Natural killer cell (primary cell): ENCODE measurements at regions not wholly inside any gene's neighbourhood (a gene's known extent, or its start where the extent isn't known, plus 50 kb on each side); places are given as distances from the start of the nearest gene placed in this dataset.

ENCODE experiments used
- ATAC-seq, 3 donors: fragments of 150-1000 bp in 2 of 3; fragments of 200-7000 bp in 1 of 3; cut with Tn5 transposase; 1 replicate in 1 of 3; 2 replicates in 2 of 3; pipeline ENCODE4 v1.10.0; 2021; ENCODE audit warnings: mild to moderate bottlenecking in 2 of 3, moderate library complexity in 2 of 3
- DNase-seq, 2 donors: peaks; one replicate each; pipeline versions ENCODE4 v3.0.0 to v3.0.0-alpha.2; 2013 to 2021; ENCODE audit warnings: mixed read lengths in 1 of 2
- H3K27ac ChIP-seq: one replicate; pipeline ENCODE4 v1.5.1; 2013; ENCODE audit warnings: mild to moderate bottlenecking, low read length
- H3K27me3 ChIP-seq: one replicate; pipeline ENCODE4 v1.6.1; 2013; ENCODE audit warnings: low read length; ENCODE audit not compliant: control insufficient read depth, insufficient read depth
- H3K36me3 ChIP-seq: one replicate; pipeline ENCODE4 v1.6.1; 2013; ENCODE audit warnings: low read length; ENCODE audit not compliant: control insufficient read depth, insufficient read depth
- H3K4me1 ChIP-seq: one replicate; pipeline ENCODE4 v1.6.1; 2013; ENCODE audit warnings: low read length; ENCODE audit not compliant: control insufficient read depth, insufficient read depth
- H3K4me3 ChIP-seq: one replicate; pipeline ENCODE4 v1.5.1; 2013; ENCODE audit warnings: low read length
- H3K9me3 ChIP-seq: one replicate; pipeline ENCODE4 v1.6.1; 2013; ENCODE audit warnings: low read length; ENCODE audit not compliant: control insufficient read depth, insufficient read depth
- H3K27ac Mint-ChIP-seq, 2 donors: one replicate each; pipeline ENCODE4 v1.8.0; 2022; ENCODE audit warnings: mild to moderate bottlenecking in 2 of 2, mixed read lengths in 2 of 2, moderate library complexity in 1 of 2
- H3K27me3 Mint-ChIP-seq, 2 donors: one replicate each; pipeline ENCODE4 v1.8.0; 2022; ENCODE audit warnings: low read depth in 2 of 2, mixed read lengths in 2 of 2
- H3K36me3 Mint-ChIP-seq: one replicate; pipeline ENCODE4 v1.8.0; 2022; ENCODE audit warnings: mixed read lengths
- H3K4me1 Mint-ChIP-seq, 2 donors: one replicate each; pipeline ENCODE4 v1.8.0; 2022; ENCODE audit warnings: mixed read lengths in 2 of 2
- H3K4me3 Mint-ChIP-seq: one replicate; pipeline ENCODE4 v1.8.0; 2022; ENCODE audit warnings: mild to moderate bottlenecking, moderate library complexity, mixed read lengths
- H3K9me3 Mint-ChIP-seq, 2 donors: one replicate each; pipeline ENCODE4 v1.8.0; 2022; ENCODE audit warnings: mixed read lengths in 2 of 2
- WGBS: methylation state at CpG from one replicate; pipeline ENCODE4 v1.1.7; 2013; ENCODE audit warnings: missing lambda C conversion rate; ENCODE audit not compliant: insufficient coverage; 5-methylcytosine and 5-hydroxymethylcytosine counted together
- intact Hi-C: fragments of 100-400 bp; cut with micrococcal nuclease; formaldehyde crosslinking; loops from one replicate; pipeline ENCODE4 v1.14.2; 2022
- TF ChIP-seq, protein P1 (sequence below): fragments of 200-600 bp; IDR thresholded peaks from one replicate; pipeline ENCODE4 v1.8.0; 2022; ENCODE audit warnings: antibody characterized with exemption

DNA sequence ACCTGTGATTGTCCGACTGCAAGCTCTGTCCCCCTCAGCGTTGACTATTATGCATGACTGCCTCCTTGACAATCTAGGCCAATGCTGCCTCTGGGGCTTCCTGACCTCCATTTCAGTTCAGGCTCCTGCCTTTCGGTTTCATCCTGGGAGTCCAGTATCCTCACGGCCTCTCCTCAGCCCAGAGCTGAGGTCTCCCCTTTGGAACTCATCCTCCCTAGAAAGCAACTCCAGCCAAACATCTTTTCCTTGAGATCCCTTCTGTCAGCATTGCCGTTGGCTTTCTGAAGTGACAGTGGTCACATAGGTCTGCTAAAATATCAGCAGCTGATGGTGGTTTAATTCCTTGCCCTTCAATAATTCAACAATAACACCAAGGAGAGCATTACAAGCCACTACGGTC lies 519.1 kb upstream of the NBEA start:
- DNase-seq (no peak), ATAC-seq (no peak)
- H3K27ac ChIP-seq, result no peak overlapping the region
- Mint-ChIP-seq H3K9me3 (peaks cover 2 to 10% of the 10 kb centered on the region in 2 donors), H3K4me3 (no peak overlapping the region), H3K27me3 (no peaks in the 10 kb centered on the region), H3K27ac (no peak overlapping the region), H3K36me3 (no peaks in the 10 kb centered on the region), H3K4me1 (no peaks in the 10 kb centered on the region)
- H3K4me3 ChIP-seq, result no peak overlapping the region
- H3K4me1 ChIP-seq, result no peaks in the 10 kb centered on the region
- peaks cover 10% of the 10 kb centered on the region for H3K9me3 ChIP-seq
- TF ChIP-seq, protein P1, sequence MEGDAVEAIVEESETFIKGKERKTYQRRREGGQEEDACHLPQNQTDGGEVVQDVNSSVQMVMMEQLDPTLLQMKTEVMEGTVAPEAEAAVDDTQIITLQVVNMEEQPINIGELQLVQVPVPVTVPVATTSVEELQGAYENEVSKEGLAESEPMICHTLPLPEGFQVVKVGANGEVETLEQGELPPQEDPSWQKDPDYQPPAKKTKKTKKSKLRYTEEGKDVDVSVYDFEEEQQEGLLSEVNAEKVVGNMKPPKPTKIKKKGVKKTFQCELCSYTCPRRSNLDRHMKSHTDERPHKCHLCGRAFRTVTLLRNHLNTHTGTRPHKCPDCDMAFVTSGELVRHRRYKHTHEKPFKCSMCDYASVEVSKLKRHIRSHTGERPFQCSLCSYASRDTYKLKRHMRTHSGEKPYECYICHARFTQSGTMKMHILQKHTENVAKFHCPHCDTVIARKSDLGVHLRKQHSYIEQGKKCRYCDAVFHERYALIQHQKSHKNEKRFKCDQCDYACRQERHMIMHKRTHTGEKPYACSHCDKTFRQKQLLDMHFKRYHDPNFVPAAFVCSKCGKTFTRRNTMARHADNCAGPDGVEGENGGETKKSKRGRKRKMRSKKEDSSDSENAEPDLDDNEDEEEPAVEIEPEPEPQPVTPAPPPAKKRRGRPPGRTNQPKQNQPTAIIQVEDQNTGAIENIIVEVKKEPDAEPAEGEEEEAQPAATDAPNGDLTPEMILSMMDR, result no peak
- 90% methylated on average over 6 of the region's 6 CpGs for WGBS
- H3K27me3 ChIP-seq, result no peaks in the 10 kb centered on the region
- intact Hi-C loops, result no loop called here
- H3K36me3 ChIP-seq, result no peaks in the 10 kb centered on the region

GRCh38 chr13:34425327-34425949 lies 516.6 kb upstream of the NBEA start:
- no peaks in the 10 kb centered on the region for H3K4me1 Mint-ChIP-seq
- intact Hi-C loops, result no loop called here
- Histone ChIP-seq H3K4me1 (no peaks in the 10 kb centered on the region), H3K9me3 (peaks cover 7% of the 10 kb centered on the region), H3K27me3 (no peaks in the 10 kb centered on the region), H3K36me3 (no peaks in the 10 kb centered on the region), H3K27ac (no peak overlapping the region), H3K4me3 (no peak overlapping the region)
- H3K27ac Mint-ChIP-seq, result no peak overlapping the region
- WGBS, result 75% methylated on average over 4 of the region's 6 CpGs
- peaks cover 5 to 10% of the 10 kb centered on the region in 2 donors for H3K9me3 Mint-ChIP-seq
- H3K27me3 Mint-ChIP-seq, result no peaks in the 10 kb centered on the region
- DNase-seq, result no peak
- H3K4me3 Mint-ChIP-seq, result no peak overlapping the region
- TF ChIP-seq, protein P1, result no peak
- H3K36me3 Mint-ChIP-seq, result no peaks in the 10 kb centered on the region
- no peak for ATAC-seq

DNA sequence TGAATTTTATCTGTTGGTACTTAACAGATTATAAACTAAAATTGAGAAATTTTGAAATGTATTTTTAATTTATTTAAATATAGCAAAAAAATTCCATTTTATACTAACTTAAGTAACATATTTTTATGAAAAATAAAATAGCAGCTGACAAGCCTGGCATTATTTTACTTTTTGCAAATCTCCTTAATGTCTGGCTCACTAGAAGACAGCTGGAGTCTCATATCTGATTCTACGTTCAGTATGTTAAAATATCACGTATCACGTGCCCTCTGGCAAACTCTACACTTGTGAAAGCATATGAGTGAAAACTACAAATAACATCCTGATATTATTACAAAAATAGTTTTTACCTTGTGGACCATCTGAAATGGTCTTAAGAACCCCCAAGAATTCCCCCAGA lies 513.2 kb upstream of the NBEA start:
- H3K9me3 ChIP-seq, result peaks cover under 1% of the 10 kb centered on the region
- H3K36me3 ChIP-seq, result no peaks in the 10 kb centered on the region
- Mint-ChIP-seq H3K36me3 (no peaks in the 10 kb centered on the region), H3K4me3 (no peak overlapping the region), H3K9me3 (peaks cover 4 to 9% of the 10 kb centered on the region in 2 donors), H3K27ac (no peak overlapping the region), H3K4me1 (no peaks in the 10 kb centered on the region), H3K27me3 (no peaks in the 10 kb centered on the region)
- DNase-seq (no peak), ATAC-seq (no peak)
- H3K4me3 ChIP-seq, result no peak overlapping the region
- intact Hi-C loops, result no loop called here
- WGBS, result 95% methylated on average over 3 of the region's 3 CpGs
- TF ChIP-seq, protein P1, result no peak
- H3K27me3 ChIP-seq, result no peaks in the 10 kb centered on the region
- no peak overlapping the region for H3K27ac ChIP-seq
- H3K4me1 ChIP-seq, result no peaks in the 10 kb centered on the region

GRCh38 chr13:34430294-34430693 lies 511.8 kb upstream of the NBEA start:
- Mint-ChIP-seq H3K4me3 (no peak overlapping the region), H3K27me3 (no peaks in the 10 kb centered on the region), H3K27ac (no peak overlapping the region), H3K36me3 (no peaks in the 10 kb centered on the region), H3K9me3 (peaks cover 0 to 9% of the 10 kb centered on the region in 2 donors), H3K4me1 (no peaks in the 10 kb centered on the region)
- no peak overlapping the region for H3K4me3 ChIP-seq
- no peaks in the 10 kb centered on the region for H3K27me3 ChIP-seq
- H3K27ac ChIP-seq, result no peak overlapping the region
- 93% methylated on average over 1 of the region's 2 CpGs for WGBS
- no peaks in the 10 kb centered on the region for H3K9me3 ChIP-seq
- DNase-seq (no peak), ATAC-seq (no peak)
- H3K4me1 ChIP-seq, result no peaks in the 10 kb centered on the region
- intact Hi-C loops, result no loop called here
- TF ChIP-seq, protein P1, result no peak
- H3K36me3 ChIP-seq, result no peaks in the 10 kb centered on the region
